HG03571 (cell line): ENCODE measurements at regions not wholly inside any gene's neighbourhood (a gene's known extent, or its start where the extent isn't known, plus 50 kb on each side); places are given as distances from the start of the nearest gene placed in this dataset.

Source experiments
- ATAC-seq: cut with Tn5 transposase; IDR thresholded peaks from one replicate; pipeline ENCODE4 v1.9.1; 2021; ENCODE audit not compliant: unreplicated experiment

DNA sequence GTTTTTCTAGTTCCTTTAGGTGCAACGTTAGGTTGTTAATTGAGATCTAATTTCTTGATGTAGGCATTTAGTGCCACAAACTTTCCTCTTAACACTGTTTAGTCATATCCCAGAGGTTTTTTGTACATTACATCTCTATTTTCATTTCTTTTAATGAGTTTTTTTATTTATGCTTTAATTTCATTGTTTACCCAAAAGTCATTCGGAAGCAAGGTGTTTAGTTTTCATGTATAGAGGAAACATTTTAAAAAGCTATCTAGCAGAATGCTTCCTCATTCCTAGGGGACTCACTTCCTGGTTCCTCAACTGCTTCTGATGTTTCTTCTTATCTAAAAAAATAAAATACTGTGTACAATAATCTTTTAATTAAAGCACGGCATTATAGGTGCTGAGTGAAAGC lies 307.2 kb upstream of the CAMK1G start:
- ATAC-seq: no peak

DNA sequence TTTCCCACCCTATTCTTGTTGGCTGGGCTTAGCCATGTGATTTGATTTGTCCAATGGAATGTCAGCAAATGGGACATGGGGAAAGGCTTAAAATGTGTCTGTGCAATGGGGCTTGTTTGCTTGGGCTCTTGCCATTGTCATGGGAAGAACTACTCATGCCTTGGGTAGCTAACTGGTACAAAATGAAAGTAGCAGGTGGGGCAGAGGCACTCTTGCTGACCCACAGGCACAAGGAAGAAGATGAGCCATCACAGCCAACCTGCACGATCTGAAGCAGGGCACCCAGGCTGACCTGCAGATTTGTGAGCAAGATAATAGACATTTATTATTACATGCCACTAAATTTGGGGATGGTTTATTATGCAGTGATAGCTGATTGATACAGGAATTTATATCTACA lies 305.9 kb upstream of the CAMK1G start:
- ATAC-seq: no peak

DNA sequence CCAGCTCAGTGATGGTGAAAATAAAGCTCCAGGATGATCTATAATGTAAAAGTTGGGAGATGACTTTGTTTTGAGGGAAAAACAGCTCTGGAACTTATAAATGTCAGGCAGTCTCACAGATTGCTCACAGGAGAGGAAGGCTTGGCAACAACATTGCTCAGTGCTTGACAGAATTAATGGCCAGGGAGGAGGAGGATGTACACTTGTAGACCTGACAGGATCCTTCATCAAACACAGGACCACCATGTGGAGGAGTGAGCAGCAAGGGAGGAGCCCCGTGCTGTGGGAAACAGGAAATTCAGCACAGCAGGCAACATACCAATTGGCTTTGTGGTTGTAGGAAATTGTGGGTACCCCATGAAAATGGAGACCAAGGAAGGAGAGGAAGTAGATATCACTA lies 291.8 kb upstream of the CAMK1G start:
- ATAC-seq: no peak

DNA sequence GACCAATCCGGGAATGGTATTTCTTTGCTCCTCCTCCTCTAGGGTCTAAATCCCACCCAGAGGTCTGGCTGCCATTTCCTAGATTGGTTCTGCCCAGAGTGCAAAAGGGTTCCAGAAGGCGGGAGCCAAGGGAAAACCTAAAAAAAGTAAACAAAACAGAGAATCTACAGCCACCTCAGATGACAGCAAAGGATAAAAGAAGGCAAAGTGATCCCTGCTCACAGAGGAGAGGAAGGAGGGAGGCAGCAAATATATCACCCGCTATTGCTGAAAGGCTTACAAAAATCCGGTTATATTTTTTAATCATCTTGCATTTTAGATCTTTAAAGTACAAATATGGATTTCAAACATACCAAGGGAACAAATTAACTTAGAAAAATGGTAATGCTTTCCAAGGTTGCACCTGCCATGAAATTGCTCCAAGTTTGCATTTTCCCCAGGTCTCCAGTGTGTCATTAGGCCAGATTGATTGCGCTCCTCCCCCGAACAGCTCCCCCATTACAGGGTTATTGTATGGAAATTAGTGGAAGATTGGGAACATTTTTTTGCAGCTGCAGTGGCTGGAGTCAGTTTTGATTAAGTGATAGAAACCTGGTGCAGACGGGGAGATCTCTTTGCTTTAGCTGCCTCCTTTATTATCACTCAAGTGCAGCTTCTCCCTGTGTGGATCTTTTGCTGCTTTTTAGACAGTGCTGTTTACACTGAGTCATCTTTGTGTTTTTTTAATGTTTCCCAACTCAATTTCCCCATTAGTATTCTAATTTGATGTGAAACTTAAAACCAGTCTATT lies 280.5 kb upstream of the CAMK1G start:
- no peak for ATAC-seq

DNA sequence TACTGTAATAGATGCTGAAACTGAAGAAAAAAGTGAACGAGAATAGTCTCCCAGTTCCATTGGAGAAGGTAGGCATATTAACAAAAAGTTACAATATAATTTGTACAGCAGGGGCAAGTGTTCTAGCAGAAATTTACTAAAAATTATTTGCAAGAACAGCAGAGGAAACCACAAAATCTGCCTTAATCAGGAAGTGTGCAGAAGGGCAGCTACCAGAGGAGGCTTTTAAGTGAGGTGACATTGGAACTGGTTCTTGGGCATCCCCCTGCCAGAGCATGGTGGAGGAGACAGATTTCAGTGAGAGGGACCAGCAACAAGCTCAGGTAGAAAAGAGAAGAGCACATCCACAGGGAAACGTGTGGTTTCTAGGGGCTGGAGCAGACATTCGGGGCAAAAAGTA lies 279.3 kb upstream of the CAMK1G start:
- ATAC-seq: no peak

DNA sequence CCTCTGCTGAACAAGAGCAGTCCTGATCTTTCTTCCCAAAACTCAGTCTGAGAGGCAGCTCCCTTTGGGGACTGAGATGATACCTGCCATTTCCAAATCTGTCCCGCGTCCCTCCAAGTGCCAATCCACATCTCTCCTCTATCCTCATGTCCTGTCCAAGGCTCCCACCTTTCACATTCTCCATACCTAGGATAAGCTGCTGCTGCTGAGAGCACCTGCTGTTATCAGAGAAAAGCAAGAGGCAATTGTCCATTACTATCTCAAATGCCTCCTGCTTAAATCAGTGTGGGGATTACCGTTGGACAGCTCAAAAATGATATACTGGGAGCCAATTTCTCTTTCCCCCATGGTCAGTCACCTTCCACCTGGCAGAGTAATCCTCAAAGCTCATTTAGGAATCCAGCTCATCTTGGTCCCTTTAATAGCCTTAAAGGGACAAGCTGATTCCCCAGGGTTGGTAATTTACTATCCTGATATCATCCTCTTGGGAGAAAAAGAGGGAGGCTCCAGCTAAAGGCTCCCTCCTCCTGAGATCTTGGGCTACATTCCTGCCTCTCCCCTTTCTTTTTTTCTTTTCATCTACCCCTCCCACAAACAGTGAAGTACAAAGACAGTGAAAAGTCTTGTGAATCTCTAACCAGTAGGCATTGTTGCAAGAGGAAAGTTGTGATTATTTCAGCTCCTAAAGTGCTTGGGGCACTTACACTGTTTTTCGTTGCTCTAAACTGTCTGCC lies 278.1 kb upstream of the CAMK1G start:
- ATAC-seq: no peak

DNA sequence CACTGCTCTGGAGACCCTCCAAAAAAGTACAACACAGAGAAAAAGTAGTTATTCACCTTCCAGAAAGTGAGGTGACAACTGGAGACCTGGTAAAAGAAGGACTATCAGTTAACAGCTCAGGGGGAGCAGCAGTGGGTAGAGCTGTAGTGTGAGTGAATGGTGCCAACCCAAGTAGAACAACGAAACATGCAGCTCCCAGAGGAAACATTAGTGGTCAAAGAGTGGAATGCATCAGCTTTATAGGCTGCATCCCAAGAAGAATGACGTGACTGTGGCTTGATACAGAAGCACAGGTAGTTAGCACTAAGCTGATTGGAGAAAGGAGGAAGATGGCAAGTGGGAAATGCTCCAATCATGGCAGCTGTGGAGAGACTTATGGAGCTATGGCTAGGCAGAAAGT lies 275.7 kb upstream of the CAMK1G start:
- ATAC-seq: no peak

DNA sequence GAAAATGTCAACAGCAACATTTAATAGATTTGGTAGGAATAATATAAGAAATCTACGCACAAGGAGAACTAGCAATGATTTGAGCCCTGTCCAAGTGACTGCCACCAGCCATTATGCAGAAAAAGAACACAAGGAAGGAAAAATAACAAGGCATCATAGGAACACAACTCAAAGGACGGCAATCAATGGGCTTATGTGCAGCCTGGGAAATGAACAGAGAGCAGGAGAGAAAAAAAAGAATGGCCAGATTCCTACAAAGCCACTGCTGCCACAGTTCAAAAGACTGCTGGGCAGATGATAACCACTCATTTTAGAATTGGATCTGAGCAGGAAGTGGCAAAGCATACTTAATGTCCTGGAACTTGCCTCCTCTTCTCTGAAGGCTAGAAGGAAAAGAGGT lies 274.3 kb upstream of the CAMK1G start:
- ATAC-seq: no peak

DNA sequence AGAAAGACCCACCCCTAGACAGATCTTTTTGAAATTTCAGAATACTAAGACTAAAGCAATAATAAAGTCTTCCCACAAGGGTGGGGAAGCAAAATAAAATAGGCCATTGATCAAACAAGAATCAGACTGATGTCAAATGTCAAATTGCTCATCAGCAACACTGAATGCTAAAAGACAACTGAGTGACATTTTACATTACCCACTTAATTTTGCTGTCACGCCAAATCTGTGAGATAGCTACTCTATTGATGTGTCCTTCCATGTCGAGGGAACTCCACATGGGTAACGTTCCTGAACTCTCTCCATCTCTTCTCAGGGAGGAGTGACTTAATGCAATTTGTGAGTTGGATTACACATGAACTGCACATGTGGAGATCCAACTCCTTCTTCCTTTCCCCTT lies 271.7 kb upstream of the CAMK1G start:
- ATAC-seq: no peak

DNA sequence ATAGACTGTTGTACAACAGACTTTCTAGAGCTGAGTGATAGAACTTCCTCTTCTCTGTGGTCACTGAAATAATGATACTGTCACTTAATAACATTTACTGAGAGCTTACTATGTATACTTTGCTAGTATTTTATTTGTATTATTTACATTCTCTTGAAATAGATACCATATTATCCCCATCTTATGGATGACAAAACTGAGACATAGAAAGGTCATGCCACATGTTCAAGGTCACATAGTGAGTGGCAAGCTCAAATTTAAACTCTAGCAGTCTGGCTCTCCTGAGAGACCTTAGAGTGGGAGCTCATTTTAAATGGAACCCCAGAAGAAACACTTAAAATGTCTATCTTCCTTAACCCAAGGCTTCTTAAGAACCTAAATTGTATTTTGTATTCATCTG lies 266.6 kb upstream of the CAMK1G start:
- ATAC-seq: no peak

DNA sequence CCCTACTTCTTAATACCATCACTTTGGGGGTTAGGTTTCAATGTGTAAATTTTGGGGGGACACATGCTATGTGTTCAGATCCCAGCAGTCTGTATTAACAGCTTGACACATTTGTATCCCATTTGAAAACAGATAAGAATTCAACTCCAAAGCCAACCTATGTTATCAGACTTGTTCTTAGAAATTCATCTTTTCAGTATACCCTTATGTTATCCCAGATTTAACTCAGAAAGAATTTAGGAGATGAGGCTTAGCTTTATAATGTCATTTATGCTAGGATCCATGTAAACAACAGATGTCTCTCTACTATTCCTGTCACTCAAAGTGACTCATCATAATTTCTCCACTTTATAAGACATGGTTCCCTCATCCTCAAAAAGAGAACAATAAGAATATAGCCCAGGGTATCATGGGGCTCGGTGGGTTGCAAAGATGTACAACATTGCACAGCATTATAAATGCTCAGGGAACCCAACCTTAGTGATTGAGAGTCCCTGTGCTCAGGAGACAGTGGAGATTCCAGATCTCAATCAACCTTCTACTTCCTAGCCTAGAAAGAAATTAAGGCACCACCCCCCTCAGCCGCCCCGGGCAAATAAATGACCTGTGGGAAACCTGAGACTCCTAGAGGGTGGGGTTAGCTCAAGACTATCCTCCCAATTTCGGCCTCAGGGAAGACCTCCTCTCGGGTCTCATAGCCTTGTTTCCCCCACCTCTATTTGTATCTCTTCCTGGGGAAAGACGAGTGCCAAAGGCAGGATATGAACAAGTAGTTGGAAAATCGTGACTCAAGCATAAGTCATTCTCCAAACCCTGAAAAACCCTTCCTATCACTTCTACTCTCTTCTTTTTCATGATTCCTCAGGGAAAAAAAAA lies 265.1 kb upstream of the CAMK1G start:
- ATAC-seq: no peak

DNA sequence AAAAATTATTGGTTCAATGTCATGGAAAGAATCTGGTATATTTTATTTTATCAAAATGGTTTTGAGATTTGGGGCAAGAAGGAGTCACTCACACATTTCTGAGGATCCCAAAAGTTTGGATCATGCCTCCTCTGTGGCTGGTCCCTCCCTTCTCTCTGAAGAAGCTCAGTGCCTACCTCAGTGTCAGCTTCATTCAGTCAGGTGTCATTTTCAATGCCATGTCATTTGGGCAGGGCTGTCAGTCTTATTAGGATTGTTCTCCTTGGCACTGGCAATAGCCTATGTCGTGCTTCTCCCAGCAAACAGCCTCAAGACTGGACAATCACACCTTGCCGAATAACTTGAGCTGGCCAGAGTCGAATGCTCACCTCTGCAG lies 264.5 kb upstream of the CAMK1G start:
- ATAC-seq: no peak

DNA sequence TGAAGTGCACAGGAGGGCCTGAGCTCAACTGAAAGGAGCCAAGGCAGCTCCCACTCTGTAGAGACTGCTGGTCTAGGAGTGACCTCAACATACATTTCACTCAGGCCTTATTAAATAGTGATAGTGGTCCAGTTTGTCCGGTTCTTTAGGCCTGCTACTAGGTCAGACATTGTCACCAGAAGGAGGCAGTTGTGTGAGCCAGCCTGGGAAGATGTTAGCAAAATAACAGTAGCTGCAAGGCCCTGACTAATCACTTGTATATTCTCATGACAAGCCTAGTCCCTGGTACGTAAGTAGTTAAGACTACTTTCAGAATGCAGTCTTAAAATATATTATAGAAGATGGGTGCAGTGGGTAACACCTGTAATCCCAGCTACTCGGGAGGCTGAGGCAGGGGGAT lies 264.0 kb upstream of the CAMK1G start:
- ATAC-seq: no peak

DNA sequence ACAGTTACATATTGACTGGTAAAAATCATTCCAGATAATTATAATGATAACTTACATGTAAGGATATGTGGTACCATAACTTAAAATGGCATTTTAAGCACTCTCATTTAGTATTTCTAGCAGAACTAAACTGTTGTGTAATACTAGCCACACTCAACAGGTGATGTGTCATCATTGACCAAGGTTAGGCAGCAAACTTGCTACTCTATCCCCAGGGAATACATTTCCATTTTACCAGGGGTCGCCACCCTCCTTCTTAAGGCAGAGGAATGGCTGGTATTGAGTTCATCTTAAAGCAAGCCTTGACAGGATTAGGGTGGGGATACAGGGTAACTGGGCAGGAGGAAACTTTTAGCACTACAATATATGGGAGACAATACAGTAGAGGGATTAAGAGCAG lies 259.8 kb upstream of the CAMK1G start:
- ATAC-seq: no peak

DNA sequence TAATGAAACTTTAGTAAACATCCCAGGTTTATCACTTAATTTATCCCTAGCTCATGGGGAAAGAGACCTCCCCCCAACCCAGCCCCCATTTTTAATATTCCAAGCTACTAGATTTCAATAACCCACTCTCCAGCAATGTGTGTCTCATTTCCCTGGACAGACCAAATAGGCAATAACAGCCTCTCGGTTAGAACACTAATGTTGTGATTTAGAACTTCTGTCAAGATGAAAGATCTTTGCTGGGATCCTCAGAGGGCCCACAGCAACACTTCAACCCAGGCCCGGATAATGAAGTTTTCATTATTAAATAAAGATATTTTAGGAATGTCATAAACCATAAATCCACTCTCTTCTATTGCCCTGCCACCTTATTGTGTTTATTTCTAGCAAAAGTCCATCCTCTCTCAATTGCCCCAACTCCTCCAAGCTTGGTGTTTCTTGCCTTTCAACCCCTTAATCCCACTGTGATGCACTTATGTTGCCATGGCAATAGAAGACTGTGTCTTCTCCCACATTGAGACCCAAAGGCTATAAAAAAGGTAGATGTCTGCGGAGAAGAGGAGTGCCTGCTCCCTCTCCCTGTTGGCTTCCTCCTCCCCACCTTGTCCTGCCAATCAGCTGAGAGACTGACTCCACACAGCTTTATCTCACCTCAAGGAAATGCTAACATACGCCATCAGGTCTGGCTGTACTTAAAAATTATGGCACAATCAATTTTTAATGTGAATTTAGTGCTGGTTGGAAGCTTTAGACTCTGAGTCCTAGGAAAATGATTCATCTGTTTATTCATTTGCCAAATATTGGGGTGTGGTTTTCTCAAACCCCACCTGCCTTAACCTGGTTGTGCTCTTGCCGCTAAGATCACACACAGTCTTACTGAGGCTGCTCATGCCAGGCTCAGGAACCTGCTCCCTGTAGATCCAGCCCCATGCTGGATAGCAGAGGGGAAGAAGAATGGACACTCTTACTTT lies 258.3 kb upstream of the CAMK1G start:
- ATAC-seq: no peak

DNA sequence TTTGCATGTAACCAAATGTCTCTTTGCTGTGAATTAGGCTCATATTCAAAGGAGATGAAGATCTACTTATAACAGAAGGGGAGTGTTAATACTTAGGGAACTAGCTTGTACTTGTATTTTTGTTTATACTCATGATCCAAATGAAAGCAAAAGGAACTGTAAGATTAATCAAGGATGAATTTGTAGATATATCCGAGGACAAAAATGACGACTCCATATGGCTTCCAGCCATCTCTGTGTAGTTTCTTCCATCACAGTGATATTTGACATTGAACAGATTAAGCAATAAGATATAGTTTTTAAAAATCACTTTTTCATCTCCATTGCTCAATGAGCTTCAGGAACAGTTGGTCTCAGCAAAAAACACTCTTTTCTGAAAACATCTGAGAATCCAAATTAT lies 257.4 kb upstream of the CAMK1G start:
- ATAC-seq: no peak

DNA sequence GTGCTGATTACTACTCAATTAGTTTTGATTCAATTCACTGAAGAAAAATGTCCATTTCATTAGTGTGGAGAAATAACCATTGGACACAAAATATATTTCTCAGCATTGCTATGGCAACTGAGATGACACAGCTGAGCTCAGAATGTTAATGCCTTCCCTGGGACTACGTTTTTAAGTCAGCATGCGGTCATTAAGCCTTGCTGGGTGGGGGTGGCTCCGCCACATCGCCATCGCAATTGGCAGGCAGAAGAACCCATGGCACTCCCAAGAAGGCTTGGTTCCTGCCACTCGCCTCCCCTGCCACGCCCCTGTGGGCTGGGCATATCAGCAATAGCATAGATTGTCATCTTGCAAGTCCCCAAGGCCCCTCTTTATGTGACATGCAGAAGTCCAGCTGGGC lies 256.7 kb upstream of the CAMK1G start:
- no peak for ATAC-seq

DNA sequence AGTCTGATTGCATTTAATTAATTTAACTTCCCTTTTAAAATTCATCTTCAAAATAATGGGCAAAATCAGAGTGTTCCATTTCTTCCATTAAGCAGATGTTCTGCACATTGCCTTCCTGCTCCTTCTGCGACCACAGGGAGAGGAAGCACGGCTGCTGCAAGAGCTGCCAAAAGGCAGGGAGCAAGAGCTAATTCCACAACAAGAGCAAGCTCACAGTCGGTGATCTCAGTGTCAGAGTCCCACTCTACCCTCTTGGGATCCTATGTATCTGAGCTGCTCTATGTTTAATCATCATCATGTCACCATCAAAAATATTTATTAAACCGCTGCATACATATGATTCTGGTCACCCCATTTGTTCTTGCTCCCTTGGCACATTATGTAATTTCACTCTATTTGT lies 255.3 kb upstream of the CAMK1G start:
- ATAC-seq: no peak

DNA sequence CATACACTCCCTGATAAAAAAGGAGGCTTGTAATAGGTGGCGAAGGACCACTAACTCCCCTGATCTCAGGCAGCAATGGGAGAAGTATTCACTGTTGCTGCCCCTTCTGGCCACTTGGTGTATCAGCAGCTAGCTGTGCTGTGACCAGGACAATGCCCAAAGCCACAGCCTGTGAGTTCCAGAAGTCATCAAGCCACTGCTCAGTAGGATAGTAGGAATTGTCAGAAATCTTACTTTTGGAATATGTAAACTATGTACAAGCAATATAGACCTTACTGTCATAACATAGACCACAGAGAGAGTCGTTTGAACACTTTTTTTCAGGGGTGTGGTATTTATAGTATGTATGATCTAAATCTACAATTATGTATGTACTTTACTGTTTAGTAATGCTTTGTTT lies 248.3 kb upstream of the CAMK1G start:
- peak; percentile 84 for ATAC-seq

DNA sequence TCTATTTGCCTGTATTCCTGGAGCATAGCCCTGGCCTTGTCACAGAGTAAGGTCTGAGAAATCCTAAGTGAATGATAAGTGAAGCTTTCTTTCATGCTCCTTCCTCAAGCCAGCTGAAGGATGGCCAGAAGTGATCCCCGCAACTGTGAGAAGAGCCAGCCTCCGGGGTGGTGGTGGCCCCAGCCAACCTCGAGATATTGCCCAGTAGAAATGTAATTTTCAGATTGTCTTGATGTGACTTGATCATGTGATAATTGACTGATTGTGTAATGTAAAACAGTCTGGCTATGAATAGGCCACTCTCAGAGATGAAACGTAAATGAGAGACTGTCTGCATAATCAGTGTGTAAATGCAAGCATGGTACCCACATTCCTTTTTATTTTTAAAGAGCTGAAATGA lies 242.4 kb upstream of the CAMK1G start:
- ATAC-seq: no peak
